GM21825 (cell line): ENCODE measurements at regions not wholly inside any gene's neighbourhood (a gene's known extent, or its start where the extent isn't known, plus 50 kb on each side); places are given as distances from the start of the nearest gene placed in this dataset.
"Not testable (repeated sequence)": the region's sequence is repeated elsewhere in the genome, so short reads cannot be mapped to it uniquely, and the experiment has no call there.

Experiments used
- ATAC-seq: cut with Tn5 transposase; IDR thresholded peaks from one replicate; pipeline ENCODE4 v1.9.1; 2021; ENCODE audit warnings: mild to moderate bottlenecking, moderate library complexity; ENCODE audit not compliant: unreplicated experiment

DNA sequence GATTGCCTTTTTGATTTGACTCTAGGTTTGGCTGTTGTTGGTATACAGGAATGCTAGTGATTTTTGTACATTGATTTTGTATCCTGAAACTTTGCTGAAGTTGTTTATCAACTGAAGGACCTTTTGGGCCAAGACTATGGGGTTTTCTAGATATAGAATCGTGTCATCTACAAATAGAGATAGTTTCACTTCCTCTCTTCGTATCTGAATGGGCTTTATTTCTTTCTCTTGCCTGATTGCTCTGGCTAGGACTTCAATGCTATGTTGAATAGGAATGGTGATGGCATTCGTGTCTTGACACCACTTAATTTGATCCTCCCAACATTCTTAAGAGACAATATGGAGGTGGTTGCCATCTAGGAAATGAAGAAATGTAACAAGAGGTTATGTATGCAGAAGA lies 388.1 kb upstream of the API5 start:
- no peak for ATAC-seq

DNA sequence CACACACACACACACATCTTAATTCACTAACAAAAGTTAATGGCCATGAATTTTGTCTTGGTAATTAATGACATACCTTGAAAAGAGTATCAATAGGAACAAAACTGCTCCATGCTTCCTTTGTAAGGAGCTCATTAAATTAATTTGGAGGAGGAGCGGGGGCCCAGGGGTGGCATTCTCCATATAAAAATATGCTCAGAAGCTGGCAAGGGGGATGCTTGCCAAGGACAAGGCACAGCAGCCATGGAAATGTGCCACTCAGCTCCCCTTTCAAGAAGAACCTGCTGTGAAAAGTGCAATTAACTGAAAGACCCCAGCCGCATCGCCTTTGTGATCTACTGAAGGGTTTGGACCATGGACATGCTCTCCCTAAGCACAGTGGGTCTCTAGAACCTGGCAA lies 385.9 kb upstream of the API5 start:
- no peak for ATAC-seq

DNA sequence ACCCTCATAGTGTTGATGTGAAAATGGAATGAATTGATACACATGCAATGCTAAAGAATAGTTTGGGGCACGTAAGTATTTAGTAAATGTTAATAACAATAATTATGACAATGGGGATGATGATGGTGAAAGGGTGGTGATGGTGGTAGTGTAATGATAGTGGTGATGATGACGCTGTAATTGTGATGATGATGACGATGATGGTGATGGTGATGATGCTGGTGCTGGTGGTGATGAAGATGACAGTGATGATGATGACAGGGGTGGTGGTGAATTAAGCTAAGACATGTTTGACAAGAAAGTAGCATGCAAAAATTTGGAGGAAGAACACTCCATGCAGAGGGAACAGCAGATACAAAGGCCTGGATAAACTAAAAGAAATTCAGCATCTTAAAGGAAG lies 364.4 kb upstream of the API5 start:
- ATAC-seq: no peak

DNA sequence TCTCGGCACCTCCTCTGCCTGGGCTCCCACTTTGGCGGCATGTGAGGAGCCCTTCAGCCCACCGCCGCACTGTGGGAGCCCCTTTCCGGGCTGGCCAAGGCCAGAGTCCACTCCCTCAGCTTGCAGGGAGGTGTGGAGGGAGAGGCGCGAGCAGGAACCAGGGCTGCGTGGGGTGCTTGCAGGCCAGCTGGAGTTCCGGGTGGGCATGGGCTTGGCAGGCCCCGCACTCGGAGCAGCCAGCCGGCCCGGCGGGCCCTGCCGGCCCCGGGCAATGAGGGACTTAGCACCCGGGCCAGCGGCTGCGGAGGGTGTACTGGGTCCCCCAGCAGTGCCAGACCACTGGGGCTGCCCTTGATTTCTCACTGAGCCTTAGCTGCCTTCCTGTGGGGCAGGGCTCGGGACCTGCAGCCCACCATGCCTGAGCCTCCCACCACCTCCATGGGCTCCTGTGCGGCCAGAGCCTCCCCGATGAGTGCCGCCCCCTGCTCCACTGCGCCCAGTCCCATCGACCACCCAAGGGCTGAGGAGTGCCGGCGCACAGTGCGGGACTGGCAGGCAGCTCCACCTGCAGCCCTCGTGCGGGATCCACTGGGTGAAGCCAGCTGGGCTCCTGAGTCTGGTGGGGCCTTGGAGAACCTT lies 361.9 kb upstream of the API5 start:
- ATAC-seq: not testable (repeated sequence)

DNA sequence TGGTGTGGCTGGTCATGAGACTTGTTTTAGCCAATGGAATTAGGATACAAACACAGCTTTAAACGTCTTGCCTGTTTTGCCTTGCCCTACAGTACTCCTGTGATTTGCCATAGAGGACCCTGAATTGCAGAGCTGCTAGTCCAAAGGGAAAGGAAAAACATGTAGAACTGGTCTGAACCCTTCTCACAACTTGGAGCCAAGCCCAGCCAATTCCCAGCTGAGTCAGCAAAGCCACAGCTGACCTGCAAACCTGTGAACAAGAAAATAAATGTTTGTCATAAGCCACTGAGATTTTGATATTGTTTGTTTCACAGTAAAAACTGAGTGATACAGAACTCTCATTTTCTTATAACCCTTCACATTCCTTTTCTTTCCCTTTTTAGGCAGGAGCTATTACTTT lies 360.5 kb upstream of the API5 start:
- no peak for ATAC-seq

DNA sequence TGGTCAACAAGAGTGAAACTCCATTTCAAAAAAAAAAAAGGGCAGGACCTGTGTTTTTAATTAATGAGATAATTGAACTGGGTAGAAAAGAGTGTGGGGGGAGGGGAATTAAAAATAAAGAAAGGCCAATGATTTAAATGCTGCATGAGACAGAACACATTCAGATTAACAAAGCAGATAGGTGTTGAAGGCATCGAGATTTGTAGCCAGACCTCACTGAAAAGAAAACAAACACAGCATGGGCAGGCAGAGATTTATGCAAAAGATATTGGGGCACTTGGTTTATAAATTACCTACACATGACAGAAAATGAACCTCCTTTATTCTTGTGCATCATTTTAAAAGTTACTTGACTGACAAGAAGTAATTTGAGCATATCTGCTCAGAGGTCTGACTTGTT lies 354.0 kb upstream of the API5 start:
- ATAC-seq: no peak

DNA sequence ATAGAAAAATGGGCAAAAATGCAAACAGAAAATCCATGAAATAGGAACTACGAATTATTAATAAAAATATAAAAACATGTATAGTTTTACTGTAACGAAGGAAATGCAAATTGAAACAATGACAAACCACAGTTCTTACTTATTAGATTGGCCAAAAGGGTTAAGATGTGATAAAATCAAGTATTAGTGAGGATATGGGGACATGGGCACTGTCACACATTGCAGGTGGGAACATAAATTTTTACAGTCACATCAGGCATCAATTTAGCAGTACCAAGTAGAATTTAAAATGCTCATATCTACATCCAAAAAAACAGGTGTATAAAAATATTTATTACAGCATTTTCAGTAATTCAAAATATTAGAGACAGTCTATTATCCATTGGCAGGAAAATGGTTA lies 353.2 kb upstream of the API5 start:
- no peak for ATAC-seq

DNA sequence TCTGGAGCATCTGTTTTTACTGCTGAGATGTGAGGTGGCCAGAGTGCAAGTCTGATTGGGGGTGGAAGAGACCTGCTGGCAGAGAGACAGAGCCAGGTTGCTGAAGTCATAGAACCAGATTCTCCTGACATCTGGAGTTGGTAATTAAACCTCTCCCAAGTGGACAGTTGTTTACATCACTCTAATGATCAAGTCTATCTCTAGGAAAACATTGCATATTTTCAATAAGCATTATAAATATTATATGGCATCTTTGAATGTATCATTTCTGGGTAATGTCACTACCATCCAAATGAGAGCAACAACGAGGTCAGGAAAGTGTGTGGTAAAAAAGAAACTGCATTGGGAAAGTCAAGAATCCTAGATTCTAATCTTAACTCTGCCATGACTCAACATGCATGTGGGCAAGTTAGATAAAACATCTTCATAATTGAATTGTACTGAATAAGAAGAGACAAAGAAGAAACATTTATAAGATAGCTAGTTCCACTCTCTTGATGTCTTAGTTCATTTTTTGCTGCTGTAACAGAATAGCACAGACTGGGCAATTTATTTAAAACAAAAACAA lies 351.2 kb upstream of the API5 start:
- no peak for ATAC-seq

DNA sequence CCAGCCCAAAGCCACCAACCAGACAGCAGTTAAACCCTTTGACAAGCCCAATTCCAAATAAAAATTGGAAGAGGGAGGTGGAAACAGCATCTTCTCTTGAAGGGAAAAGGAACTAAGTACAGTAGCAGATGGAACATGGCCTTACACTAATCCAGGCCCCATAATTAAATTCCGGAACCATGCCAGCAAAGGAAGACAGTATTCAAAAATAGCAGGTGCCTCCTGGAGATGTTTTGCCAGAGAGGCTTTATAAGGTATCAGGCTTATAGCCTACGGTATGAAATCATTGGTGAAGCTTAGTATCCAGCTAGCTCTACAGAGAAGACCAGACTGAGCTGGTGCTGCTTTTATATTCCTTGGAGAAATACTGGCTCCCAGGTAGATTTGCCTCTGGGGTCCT lies 344.1 kb upstream of the API5 start:
- ATAC-seq: no peak

DNA sequence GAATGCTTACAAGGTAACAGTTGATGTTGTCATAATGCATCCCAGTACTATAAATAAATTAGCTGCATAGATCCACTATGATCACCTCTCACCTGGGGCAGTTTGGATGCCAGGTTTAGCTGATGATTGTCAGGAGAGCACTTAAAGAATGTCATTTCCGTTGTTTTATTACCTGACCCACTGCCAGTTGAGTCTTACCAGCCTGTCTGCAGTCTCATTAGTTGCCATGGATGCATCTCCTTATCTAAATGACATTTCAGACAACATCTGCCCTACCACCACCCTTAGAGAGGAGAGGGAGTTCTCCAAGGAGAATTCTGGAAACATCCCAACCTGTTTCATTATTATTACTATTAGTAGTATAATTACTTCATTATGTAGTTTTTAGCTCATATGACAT lies 339.1 kb upstream of the API5 start:
- ATAC-seq: no peak

DNA sequence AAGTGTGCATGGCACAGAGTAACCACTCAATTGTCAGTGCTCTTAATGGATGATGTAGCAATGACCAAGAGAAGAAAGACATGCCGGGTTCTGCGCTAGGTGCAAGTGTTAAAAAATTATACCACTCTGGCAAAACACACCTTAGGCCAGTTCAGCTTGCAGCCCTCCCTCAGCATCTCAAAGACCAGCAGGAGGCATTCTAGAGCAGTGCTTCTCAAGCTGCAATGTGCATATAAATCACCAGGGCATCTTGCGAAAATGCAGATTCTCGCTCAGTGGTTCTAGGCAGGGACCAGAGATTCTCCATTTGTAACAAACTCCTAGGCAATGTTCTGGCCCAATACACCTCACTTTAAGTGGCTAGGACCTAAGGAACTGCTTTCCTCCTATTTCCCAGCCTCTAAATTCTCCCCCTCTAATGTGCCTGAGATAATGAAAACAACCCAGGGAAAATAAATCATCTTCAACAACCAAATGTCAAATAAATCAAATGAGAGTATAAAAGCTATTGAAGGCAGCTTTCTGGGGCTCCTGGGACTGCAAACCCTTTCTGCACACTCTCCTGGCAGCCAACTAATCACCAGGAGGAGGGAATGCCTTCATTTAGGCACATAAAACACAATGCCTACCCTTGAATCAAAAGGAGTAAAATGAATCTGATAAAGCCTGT lies 337.2 kb upstream of the API5 start:
- no peak for ATAC-seq

DNA sequence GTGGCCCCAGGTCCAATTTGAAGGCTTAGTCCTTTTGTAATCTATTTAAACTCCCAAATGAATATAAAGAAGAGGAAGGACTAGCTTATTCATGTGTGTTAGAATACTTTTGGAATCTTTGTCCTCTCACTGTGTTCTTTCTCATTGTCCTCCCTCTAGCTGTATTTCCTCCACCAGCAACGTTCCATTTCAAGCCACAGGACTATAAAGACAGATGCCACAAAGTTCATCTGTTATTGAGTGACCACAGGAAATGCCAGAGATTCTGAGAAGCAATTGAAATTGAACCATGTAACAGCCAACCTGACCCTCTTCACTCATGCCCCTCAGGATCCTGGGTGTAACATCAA lies 336.6 kb upstream of the API5 start:
- ATAC-seq: no peak

DNA sequence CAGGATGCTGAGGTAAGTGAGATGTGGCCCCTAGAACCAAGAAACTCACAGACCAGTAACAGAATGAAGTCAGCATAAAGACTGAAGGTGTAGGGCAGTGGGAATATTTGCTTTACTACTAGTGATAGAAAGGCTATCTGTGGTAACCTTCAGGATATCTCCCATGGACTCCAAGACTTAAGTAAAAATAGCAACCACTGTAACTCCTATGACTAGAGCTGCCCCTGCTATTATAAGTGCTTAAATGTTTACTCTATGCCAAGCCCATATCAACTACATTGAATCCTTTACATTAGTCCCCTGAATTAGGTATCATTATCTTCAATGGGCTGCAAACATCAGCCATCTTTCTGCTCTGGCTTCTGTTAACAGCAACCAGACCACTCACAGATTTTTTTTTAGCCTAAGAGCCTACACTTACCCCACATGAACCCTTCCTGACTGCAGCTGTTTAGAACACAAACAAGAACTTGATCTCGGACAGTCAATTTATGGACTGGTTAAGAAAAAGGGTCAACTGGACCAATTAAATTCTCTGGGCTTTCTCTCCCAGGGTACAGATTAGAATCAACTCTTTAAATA lies 335.1 kb upstream of the API5 start:
- no peak for ATAC-seq

DNA sequence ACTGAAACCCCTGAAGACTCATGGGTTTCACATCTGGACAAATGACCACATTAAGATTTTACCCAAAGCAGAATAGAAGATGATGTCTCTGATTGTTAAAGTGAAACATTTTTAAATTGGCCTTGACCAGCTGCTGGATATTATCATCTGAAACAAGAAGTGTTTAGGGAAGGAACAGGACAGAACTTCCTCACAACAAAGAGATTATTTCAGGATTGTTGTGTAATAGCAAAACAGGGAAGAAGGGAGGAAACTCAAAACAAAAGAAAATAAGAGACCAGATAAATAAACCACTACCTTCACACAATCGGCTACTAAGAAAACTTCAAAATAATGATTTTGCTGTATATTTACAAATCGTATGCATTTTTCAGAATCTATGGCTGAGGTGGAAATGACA lies 319.2 kb upstream of the API5 start:
- ATAC-seq: no peak

DNA sequence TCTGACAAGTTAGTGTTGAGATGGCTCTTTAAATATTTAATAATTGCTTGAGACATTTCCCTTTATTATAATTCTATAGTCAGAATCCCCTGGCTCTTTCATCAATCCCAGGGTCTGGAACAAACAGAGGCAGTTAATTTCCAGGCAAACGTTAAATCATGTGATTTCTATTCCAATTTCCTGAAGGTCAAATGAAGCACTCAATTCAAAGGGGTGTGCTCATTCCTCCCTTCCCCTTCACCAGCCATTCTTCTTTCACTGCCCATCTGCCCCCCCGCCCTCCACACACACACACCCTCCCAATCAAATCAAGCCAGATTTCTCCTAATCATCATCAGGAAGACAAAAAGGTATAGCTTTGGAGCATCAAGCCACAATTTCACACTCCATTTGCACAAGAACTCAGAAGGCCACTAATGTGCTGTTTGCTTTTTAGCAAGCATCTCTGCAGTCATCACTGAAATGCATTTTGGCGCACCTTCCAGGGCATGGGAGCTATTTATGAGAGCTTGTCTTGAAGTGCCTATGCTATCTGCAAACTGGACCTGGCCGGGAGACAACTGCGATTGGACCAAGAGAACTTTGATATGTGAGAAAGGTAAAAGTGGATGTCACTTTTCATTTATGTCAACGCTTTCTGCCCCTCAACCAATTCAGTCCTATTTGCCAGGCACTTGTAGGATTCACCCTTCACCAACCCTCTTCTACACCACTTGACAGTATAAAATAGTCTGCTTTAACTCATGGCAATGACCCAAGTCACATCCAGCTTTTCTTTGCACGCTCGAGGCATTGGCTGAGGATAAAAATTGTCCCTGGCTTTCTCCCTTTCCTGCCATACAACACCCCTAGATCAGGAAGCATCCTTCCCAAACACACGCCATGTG lies 315.1 kb upstream of the API5 start:
- ATAC-seq: no peak

DNA sequence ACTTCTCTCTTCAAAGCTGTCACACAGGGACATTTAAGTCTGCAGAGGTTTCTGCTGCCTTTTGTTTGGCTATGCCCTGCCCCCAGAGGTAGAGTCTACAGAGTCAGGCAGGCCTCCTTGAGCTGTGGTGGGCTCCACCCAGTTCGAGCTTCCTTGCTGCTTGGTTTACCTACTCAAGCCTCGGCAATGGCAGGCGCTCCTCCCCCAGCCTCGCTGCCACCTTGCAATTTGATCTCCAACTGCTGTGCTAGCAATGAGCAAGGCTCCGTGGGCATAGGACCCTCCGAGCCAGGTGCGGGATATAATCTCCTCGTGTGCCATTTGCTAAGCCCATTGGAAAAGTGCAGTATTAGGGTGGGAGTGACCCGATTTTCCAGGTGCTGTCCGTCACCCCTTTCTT lies 306.9 kb upstream of the API5 start:
- not testable (repeated sequence) for ATAC-seq

DNA sequence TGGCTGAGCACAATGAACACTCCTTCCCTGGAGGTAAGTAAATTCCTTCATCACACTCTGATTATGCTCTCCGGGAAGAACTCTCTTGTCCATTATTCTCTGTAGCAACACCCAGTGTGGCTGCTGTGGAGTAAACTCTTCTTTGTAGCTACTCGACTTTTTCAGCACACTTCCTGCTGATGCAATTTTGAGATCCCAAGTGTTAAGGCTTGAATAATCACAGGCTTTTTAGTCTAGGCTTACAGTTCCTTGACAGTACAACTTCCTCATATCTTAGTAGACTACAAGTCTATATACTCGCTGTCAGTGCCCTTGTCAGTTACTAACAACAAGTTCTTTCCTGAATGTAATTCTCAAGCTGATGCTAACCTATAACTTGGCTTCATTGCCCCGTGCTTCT lies 301.8 kb upstream of the API5 start:
- ATAC-seq: no peak

DNA sequence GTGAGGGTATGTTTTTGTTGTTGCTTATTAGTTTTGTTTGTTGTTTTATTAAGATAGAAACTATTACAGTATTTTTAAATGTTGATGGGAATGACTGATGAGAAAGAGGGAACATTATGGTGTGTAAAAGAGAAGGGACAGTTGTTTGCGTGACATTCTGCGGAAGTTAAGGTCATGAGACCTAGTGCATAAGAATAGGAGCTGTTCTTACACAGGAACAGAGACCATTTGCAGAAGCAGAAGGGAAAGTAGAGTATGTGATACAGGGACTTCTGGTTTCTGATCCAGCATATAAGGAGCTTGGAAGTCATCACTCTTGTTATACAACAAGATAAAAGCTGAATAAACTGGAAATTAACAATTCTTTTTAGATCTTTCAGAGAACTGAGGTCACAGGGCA lies 299.2 kb upstream of the API5 start:
- ATAC-seq: no peak

DNA sequence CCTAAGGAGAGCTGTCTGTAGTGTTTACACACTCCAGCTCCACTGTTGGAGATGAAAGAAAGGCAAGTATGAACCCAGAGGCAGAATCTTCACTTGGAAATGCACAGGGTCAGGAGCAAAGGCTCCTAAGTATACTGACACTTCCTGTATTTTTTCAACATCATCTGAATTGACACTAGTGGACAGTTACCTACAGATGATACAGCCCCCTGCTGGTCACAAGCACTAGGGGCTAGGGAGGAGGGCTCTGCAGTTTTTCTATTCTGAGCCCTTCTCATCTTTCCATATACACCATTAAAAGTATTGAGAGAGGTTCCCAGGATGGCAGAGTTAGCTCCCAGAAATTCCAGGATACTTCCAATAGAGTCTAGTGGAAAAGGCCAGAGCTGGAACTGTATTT lies 290.3 kb upstream of the API5 start:
- peak; percentile 76 for ATAC-seq

DNA sequence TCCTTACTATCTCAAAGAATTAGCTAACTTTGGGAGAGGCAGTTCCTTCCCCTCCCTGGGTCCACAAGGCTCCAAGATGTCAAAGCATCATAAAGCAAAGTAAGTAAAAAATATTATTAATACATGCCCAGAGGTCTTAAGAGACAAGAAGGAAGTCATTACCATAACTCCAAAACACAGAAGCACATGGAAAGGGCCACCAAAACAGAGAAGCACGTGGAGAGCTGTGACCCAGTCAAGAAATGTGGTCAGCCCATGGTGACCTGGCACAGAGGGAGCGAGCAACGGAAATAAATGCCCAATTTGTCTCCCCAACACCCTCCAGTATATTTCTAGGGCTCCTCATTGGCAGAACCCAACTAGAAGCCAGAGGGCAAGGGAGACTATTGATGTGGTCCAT lies 277.5 kb upstream of the API5 start:
- no peak for ATAC-seq

DNA sequence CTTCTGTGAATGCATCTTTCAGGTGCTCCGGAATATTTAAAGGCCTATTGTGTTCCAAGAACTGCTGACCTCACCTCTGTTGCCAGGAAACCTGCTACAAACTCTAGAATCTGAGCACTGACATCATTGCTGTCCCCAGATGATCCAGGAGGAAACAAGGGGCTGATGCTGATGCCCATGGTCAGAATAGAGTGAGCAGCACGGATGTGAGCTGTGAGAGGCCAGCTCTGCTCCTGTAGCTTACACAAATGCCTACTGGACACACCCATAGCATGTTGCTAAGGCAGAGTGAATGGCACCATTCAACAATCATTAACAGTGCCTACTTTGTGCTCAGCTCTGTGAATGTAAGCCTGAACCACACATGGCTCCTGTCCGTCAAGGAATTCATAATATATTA lies 276.7 kb upstream of the API5 start:
- ATAC-seq: no peak
